A172 (cell line): ENCODE measurements at regions not wholly inside any gene's neighbourhood (a gene's known extent, or its start where the extent isn't known, plus 50 kb on each side); places are given as distances from the start of the nearest gene placed in this dataset.

ENCODE experiments used
- DNase-seq: peaks from one replicate; pipeline ENCODE4 v3.0.0-alpha.2; 2015; ENCODE audit warnings: low spot score

DNA sequence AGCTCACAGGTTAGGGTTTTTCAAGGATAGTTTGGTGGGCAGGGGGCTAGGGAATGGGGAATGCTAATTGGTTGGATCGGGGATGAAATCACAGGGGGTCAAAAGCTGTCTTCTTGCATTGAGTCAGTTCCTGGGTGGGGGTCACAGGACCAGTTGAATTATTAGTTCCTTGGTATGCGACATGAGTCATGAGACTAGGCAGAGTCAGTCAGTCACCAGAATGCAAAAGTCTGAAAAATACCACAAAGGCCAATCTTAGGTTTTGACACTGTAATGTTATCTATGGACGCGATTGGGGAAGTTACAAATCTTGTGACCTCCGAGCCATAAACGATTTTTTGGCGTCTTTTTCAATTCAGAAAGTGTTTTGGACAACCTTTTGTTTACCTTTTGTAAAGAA is 101.2 kb downstream of the ZNF519 start:
- DNase-seq = peak; percentile 48

- no peak for DNase-seq
Measured at GRCh38 chr18:14029512-14029911, 102.7 kb downstream of the ZNF519 start.

DNA sequence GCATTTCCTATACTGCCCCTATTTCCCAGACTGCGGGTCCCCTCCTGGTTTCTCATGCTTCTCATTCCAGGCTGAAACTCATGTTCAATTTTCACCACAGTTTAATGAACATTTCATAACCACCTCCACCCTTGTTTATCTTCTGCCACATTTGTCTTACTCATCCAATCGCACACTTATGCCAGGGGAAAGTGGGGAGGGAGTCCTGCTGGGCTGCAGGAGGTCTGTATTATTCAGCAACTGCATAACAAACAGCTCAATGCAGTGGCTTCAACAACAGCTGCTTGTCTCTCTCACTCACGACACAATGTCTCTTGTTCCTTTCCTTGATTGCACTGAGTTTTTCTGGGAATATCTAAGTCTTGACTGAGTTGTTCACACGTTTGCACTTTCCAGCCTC is 106.0 kb downstream of the ZNF519 start:
- no peak for DNase-seq

DNA sequence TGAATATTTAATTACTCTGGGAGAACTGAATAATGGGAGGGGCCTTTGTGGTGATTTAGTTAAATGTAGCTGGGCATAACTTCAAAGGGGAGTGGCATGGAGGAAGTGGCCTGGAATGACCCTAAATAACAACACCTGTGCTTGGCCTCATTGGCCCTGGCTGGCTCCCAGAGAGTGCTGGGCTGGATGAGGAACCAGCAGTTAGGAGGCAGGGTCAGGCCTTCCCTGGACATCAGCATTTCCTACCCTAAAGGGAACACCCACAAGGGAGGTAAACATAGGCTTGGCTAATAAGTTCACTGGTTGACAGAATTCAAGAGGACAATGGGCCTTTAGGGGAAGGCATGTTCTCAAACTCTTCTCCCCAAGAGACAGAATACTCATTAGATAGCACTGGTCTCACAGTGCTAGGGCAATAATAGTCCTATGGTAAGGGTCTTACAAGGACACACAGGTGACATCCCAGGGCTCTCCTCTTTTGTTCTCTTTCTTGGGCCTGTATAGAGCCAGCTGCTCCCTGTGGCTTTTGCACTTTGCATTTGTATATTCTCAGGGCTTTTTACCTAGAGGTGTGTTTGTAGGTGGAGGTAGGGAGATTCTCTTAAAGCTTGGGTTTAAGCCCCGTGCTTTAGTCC is 106.8 kb downstream of the ZNF519 start:
- DNase-seq = no peak

DNA sequence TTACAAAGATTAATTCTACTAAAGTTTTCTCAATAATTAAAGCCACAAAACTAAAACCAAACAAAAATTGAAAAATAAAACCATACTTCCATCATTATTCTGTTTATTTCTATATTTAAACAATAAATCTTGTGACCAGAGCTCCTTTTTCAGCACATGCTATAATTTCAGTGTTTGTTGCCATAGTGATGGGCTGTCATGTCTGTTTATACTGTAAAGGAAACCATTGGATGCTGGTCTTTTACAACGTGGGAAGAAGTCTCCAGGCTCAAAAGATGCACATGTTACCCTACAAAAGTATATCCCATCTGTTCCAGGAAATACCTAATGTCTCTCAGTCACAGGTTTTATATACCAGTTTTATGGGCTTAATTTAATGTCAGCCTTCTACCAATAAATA is 100.1 kb upstream of the MC2R start:
- no peak for DNase-seq

GRCh38 chr18:14014456-14014855 is 99.1 kb upstream of the MC2R start:
- no peak for DNase-seq

DNA sequence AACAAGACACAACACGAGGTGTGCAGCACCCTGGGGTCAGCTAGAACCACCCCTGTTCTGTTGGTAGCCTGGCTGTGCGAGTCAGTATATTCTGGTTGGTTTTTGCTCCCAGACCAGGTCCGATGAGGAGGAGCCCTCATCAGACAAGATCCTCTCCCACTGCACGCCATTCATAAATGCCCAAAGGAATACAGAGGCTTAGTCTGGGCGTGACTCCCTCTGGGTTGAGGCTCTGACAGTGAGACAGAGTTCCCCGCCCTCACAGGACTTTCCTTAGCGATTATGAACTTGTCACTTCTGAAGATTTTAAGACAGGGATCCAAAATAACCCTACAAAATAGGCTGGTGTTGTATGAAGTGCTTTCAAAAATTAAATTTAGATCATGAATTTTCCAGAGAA is 85.5 kb upstream of the MC2R start:
- no peak for DNase-seq

GRCh38 chr18:13999231-13999630 is 83.9 kb upstream of the MC2R start:
- DNase-seq = no peak

DNA sequence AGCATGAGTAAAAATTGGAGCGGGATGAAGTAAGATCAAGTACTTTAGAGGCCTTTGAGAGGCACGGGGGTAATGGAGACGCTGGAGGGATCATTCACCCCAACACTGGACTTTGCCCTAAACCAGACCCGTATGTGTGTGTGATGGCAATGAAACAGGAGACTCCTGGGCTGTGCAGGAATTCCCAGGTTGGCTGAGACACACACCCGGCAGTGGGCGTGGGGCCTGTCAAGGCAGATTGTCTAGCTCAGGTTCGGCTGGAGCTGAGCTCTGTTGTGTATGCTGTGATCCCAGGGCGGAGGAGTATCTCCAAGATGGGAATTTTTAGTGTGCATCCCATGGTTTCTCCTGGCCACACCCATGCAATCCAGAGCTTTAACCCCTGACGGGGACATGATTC is 83.2 kb upstream of the MC2R start:
- no peak for DNase-seq

DNA sequence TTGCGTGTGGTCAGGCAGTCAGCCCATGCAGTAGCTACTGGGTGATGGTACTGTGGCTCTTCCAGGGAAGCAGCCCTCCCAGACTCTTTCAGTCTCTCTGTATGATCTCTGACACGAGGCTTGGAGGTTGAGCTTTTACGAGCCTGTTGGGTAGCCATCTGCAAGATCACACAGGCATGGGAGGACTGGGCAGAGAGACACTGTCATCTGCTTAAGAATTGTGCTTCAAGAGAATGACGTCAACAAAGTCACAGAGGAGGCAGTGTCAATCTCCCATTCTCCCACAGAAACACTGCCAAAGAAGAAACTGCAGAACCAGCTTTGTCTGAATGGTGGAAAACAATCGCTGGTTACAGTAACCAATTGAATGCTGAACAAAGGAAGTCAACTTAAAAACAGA is 78.4 kb upstream of the MC2R start:
- no peak for DNase-seq

DNA sequence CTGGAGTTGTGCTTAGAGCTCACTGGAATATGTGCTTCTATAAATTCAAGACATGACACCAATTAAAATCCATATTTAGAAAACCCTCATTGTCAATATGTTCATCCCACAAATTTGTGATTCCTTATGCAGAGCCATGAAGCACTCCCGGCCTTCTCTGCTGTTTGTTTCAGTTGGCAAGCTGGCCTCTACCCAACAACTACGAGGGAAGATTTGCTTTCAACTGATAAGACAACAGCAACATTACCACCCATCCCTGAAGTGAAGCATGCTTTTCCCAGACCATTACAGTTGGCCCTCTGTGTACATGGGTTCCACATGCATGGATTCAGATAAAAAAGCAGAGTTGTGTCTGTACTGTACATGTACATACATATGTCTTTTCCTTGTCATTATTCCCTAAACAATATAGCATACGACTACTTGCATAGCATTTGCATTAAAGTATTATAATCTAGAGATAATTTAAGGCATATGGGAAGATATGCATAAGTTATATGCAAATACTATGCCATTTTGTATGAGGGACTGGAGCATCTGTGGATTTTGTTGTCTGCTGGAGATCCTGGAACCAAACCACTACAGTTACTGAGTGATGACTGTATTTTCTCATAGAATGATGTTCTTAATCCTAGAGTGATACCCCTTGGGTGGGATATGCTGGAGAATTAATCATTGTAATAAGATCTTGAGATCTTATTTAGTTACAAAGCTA is 77.6 kb upstream of the MC2R start:
- DNase-seq = no peak

DNA sequence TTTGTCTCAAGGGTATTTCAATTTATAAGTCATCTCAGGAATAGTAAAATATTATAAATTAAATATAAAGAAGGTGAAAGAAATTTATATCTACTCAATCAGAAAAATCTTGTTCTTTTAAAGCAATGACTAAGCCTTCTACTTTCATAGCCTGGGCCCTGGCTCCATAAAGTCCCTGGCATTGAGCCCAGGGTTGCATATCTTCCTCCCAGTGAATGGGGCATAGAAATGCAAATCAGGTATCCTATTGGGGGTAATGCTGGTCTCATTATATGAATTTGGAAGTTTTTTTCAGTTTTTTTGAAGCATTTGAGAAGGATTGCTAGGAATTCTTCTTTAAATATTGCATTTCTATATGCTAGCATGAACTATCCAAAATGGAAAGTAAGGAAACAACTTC is 73.9 kb upstream of the MC2R start:
- DNase-seq = no peak

DNA sequence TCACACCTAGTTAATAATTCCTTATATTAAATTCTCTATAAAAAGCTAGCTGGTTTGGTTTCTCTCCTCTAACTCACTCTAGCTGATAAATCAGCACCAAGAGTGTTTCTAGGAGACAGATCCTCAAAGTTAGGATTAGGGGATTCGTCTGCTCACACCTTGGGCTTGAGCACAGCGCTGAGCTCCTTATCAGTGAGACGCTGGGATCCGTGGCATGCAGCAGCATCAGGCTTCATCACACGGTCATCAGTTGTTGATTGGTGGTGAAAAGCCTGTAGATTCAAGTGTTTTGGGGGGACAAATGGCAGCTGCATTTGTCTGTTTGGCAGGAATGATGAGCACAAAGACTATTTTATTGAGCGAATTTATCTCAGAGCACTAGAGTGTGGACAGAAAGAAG is 72.6 kb upstream of the MC2R start:
- DNase-seq = no peak

- DNase-seq = no peak
Measured at GRCh38 chr18:13984080-13984479, 68.7 kb upstream of the MC2R start.

GRCh38 chr18:13983506-13983905 is 68.2 kb upstream of the MC2R start:
- DNase-seq = no peak

- no peak for DNase-seq
Measured at GRCh38 chr18:13982126-13982525, 66.8 kb upstream of the MC2R start.

DNA sequence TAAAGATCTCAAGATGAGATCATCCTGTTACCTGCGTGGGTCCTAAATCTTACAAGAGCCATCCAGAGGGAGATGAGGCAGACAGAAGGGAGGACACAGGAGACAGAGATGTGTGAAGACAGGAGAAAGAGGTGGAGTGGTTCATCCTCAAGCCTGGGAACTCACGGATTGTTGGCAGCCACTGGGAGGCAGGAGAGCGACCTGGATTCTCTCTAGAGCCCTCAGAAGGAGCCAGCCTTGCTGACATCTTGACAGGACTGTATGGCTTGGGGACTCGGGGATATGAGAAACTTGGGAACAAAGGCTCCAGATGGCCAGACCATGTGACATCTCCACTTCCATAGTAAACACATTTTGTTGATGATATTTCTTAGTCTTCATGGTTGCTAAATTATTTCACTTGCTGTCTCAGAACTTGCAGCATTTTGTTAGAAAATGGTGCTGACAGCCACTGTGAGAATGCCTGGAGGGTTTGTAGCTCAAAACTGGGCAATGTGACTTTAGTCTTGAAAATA is 57.8 kb upstream of the MC2R start:
- no peak for DNase-seq
